Right atrium auricular region (tissue), 2 donors: ENCODE measurements at regions not wholly inside any gene's neighbourhood (a gene's known extent, or its start where the extent isn't known, plus 50 kb on each side); places are given as distances from the start of the nearest gene placed in this dataset.

Source experiments
- DNase-seq: peaks from one replicate; pipeline ENCODE4 v3.0.0-alpha.2; 2019; ENCODE audit warnings: low spot score
- H3K27ac ChIP-seq, 2 donors: fragments of 200-600 bp; sonication (generic); 1 replicate in 1 of 2; 2 replicates in 1 of 2; pipeline ENCODE4 v1.5.1; 2016 to 2019
- H3K27me3 ChIP-seq, 2 donors: fragments of 200-600 bp; sonication (generic); one replicate each; pipeline versions ENCODE4 v1.5.1 to v1.6.0; 2017 to 2019
- H3K36me3 ChIP-seq: fragments of 200-600 bp; sonication (generic); one replicate; pipeline ENCODE4 v1.5.1; 2016
- H3K4me1 ChIP-seq, 2 donors: fragments of 200-600 bp; sonication (generic); one replicate each; pipeline versions ENCODE4 v1.5.1 to v1.6.0; 2017 to 2019
- H3K4me3 ChIP-seq, 2 donors: fragments of 200-600 bp; sonication (generic); 1 replicate in 1 of 2; 2 replicates in 1 of 2; pipeline ENCODE4 v1.5.1; 2017 to 2019; ENCODE audit warnings: mild to moderate bottlenecking in 1 of 2, moderate library complexity in 1 of 2
- H3K9me3 ChIP-seq, 2 donors: fragments of 200-600 bp; sonication (generic); one replicate each; pipeline ENCODE4 v1.5.1; 2019
- CTCF ChIP-seq, 2 donors: fragments of 200-600 bp; sonication (generic); IDR thresholded peaks; one replicate each; pipeline ENCODE4 v1.5.1; 2019; ENCODE audit warnings: antibody characterized with exemption in 2 of 2

GRCh38 chr18:69291755-69292154, 108.9 kb upstream of the DOK6 start:
- Histone ChIP-seq H3K36me3 (no peaks in the 10 kb centered on the region), H3K27ac (no peak overlapping the region), H3K9me3 (no peaks in the 10 kb centered on the region), H3K4me1 (no peaks in the 10 kb centered on the region), H3K27me3 (no peaks in the 10 kb centered on the region), H3K4me3 (no peak overlapping the region)
- no peak for TF ChIP-seq CTCF (IDR thresholded peaks at IDR 0.05)
- no peak for DNase-seq

- H3K9me3 ChIP-seq, result no peaks in the 10 kb centered on the region
- H3K27me3 ChIP-seq, result no peaks in the 10 kb centered on the region
- H3K36me3 ChIP-seq, result no peaks in the 10 kb centered on the region
- no peak for DNase-seq
- no peak overlapping the region for H3K27ac ChIP-seq
- H3K4me1 ChIP-seq, result no peaks in the 10 kb centered on the region
- H3K4me3 ChIP-seq, result no peak overlapping the region
- no peak for TF ChIP-seq CTCF (IDR thresholded peaks at IDR 0.05)
These were observed 100.5 kb upstream of the DOK6 start for GRCh38 chr18:69300185-69300584.

- Histone ChIP-seq H3K9me3 (no peaks in the 10 kb centered on the region), H3K36me3 (no peaks in the 10 kb centered on the region), H3K27me3 (no peaks in the 10 kb centered on the region), H3K27ac (no peak overlapping the region), H3K4me1 (no peaks in the 10 kb centered on the region), H3K4me3 (no peak overlapping the region)
- DNase-seq, result no peak
- no peak for TF ChIP-seq CTCF (IDR thresholded peaks at IDR 0.05)
These were observed 92.1 kb upstream of the DOK6 start for GRCh38 chr18:69308619-69309018.

DNA sequence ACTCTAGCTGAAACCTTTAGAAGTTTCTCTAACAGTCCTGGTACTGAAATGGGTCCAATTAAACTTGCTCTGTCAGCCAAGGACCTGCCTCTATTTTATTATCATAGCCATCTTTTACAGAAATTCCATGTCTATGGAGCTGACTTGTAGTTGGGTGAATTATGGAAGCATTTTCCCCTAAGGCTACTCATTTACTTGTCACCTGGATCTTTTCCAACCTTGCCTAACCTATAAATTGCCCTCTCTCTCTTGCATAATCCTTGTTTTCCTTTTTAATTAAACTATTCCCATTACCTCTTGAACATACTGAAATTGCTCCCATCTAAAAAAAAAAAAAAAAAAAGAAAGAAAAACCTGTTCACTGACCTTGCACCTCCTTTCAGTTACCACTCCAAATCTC, 74.6 kb upstream of the DOK6 start:
- no peaks in the 10 kb centered on the region for H3K9me3 ChIP-seq
- no peaks in the 10 kb centered on the region for H3K36me3 ChIP-seq
- no peak overlapping the region for H3K27ac ChIP-seq
- DNase-seq, result no peak
- H3K4me3 ChIP-seq, result no peak overlapping the region
- H3K4me1 ChIP-seq, result no peaks in the 10 kb centered on the region
- TF ChIP-seq CTCF (IDR thresholded peaks at IDR 0.05), result no peak
- H3K27me3 ChIP-seq, result no peaks in the 10 kb centered on the region

DNA sequence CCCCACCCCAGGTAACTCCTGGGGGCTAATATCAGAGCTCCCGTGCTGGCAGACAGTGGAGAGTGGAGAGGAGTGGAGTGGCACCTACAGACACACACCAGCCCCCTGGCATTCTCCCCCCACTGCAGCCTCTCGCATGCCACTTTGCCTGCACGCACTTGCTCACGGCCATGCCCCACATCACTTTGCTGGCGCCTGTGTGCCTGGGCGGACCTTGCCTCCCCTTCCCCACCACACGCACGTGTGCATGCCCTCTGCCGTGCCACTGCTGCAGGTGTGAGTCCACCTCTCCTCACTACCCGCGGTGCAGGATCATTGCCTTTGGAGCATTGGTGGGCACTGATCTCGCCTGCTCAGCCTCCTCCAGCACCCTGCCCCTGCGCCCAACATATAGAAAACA, 72.6 kb upstream of the DOK6 start:
- no peaks in the 10 kb centered on the region for H3K36me3 ChIP-seq
- H3K4me3 ChIP-seq, result no peak overlapping the region
- H3K4me1 ChIP-seq, result no peaks in the 10 kb centered on the region
- no peaks in the 10 kb centered on the region for H3K27me3 ChIP-seq
- no peak for TF ChIP-seq CTCF (IDR thresholded peaks at IDR 0.05)
- H3K27ac ChIP-seq, result no peak overlapping the region
- DNase-seq, result no peak
- no peaks in the 10 kb centered on the region for H3K9me3 ChIP-seq

DNA sequence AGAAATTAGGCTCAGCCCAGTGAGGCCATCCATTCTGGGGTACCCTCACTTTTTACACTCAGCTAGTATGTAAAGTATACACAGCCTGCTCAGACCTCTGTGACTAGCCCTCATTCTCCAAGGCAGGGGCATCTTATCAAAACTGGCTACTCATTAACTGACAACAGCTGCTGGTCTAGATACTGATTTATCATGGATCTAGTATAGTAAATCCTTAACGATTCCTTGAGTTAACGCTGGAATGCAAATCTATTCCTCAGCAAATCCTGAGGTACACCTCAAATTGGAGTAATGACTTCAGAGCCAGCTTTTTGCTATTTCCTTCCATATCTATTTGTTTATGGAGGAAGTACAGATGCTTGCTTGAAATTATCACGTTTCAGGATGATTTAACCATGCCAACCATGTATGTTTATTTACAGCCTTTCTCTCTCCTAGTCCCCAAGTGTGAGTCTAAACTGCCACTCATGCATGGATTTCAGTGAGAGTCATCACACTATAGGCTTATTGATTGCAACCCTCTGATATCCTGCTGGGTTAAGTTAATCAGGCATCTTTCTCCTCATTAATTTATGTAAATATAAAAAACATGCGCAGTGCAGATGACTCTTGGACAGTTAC, 70.2 kb upstream of the DOK6 start:
- DNase-seq, result no peak
- no peak overlapping the region for H3K27ac ChIP-seq
- H3K9me3 ChIP-seq, result no peaks in the 10 kb centered on the region
- H3K36me3 ChIP-seq, result no peaks in the 10 kb centered on the region
- no peak overlapping the region for H3K4me3 ChIP-seq
- H3K27me3 ChIP-seq, result no peaks in the 10 kb centered on the region
- no peak for TF ChIP-seq CTCF (IDR thresholded peaks at IDR 0.05)
- no peaks in the 10 kb centered on the region for H3K4me1 ChIP-seq
